CD14-positive monocyte (primary cell): ENCODE measurements at regions not wholly inside any gene's neighbourhood (a gene's known extent, or its start where the extent isn't known, plus 50 kb on each side); places are given as distances from the start of the nearest gene placed in this dataset.

Source experiments
- DNase-seq, 3 donors: peaks; one replicate each; pipeline ENCODE4 v3.0.0-alpha.2; 2011 to 2022
- H2AFZ ChIP-seq: 2 replicates; pipeline ENCODE4 v1.6.0; 2012; ENCODE audit warnings: mild to moderate bottlenecking, low read depth, low read length, inconsistent platforms; ENCODE audit not compliant: insufficient read depth, poor library complexity, severe bottlenecking
- H3K27ac ChIP-seq, 2 donors: 1 replicate in 1 of 2; 2 replicates in 1 of 2; pipeline ENCODE4 v1.5.1; 2012 to 2013; ENCODE audit warnings: low read length in 2 of 2, control low read depth in 1 of 2, inconsistent platforms in 1 of 2, low read depth in 1 of 2, mild to moderate bottlenecking in 1 of 2
- H3K27me3 ChIP-seq, 2 donors: one replicate each; pipeline versions ENCODE4 v1.6.0 to v1.6.1; 2011 to 2013; ENCODE audit warnings: low read length in 2 of 2; ENCODE audit not compliant: control insufficient read depth in 2 of 2, insufficient read depth in 2 of 2
- H3K36me3 ChIP-seq, 2 donors: replicated peaks in 1 of 2; 1 replicate in 1 of 2; 2 replicates in 1 of 2; pipeline versions ENCODE4 v1.5.1 to v1.6.1; 2012 to 2013; ENCODE audit warnings: low read length in 2 of 2, control low read depth in 1 of 2, inconsistent platforms in 1 of 2, mild to moderate bottlenecking in 1 of 2; ENCODE audit not compliant: insufficient read depth in 2 of 2, control insufficient read depth in 1 of 2
- H3K4me1 ChIP-seq, 2 donors: 1 replicate in 1 of 2; 2 replicates in 1 of 2; pipeline versions ENCODE4 v1.5.1 to v1.6.1; 2012 to 2013; ENCODE audit warnings: low read length in 2 of 2, control low read depth in 1 of 2, inconsistent platforms in 1 of 2, mild to moderate bottlenecking in 1 of 2, moderate library complexity in 1 of 2; ENCODE audit not compliant: insufficient read depth in 2 of 2, control insufficient read depth in 1 of 2
- H3K4me2 ChIP-seq: replicated peaks from 2 replicates; pipeline ENCODE3; 2012; ENCODE audit warnings: low read length, moderate library complexity, mild to moderate bottlenecking; ENCODE audit not compliant: poor library complexity, severe bottlenecking; ENCODE audit errors: extremely low read depth
- H3K4me3 ChIP-seq, 3 experiments: fragments of 200-600 bp in 1 of 3; sonication (generic) in 1 of 3; replicated peaks in 1 of 3; 1 replicate in 2 of 3; 2 replicates in 1 of 3; pipeline ENCODE4 v1.5.1; 2011 to 2013; ENCODE audit warnings: low read length in 3 of 3, mild to moderate bottlenecking in 3 of 3, control low read depth in 2 of 3, low read depth in 2 of 3, inconsistent platforms in 1 of 3, moderate library complexity in 1 of 3
- H3K79me2 ChIP-seq: 2 replicates; pipeline ENCODE4 v1.6.0; 2012; ENCODE audit warnings: mild to moderate bottlenecking, control low read depth, inconsistent platforms, low read length, moderate library complexity; ENCODE audit not compliant: insufficient read depth
- H3K9ac ChIP-seq: 2 replicates; pipeline ENCODE4 v1.6.0; 2017; ENCODE audit warnings: low read length, mild to moderate bottlenecking; ENCODE audit not compliant: insufficient read depth, poor library complexity, severe bottlenecking
- H3K9me3 ChIP-seq, 2 donors: replicated peaks in 1 of 2; 1 replicate in 1 of 2; 2 replicates in 1 of 2; pipeline versions ENCODE4 v1.5.1 to v1.6.1; 2012 to 2013; ENCODE audit warnings: low read length in 2 of 2, control low read depth in 1 of 2; ENCODE audit not compliant: control insufficient read depth in 1 of 2, insufficient read depth in 1 of 2
- H4K20me1 ChIP-seq: 2 replicates; pipeline ENCODE4 v1.6.0; 2012; ENCODE audit warnings: mild to moderate bottlenecking, low read length, control low read depth, moderate library complexity; ENCODE audit not compliant: insufficient read depth
- H3K27ac Mint-ChIP-seq, 7 donors: one replicate each; pipeline ENCODE4 v1.8.0; 2020; ENCODE audit warnings: mild to moderate bottlenecking in 7 of 7, mixed read lengths in 7 of 7, moderate library complexity in 6 of 7, inconsistent platforms in 2 of 7
- H3K27me3 Mint-ChIP-seq, 3 donors: one replicate each; pipeline ENCODE4 v1.8.0; 2021 to 2022; ENCODE audit warnings: low read depth in 3 of 3, mild to moderate bottlenecking in 3 of 3, mixed read lengths in 3 of 3, moderate library complexity in 3 of 3, inconsistent platforms in 1 of 3
- H3K36me3 Mint-ChIP-seq, 2 donors: one replicate each; pipeline ENCODE4 v1.8.0; 2020; ENCODE audit warnings: mixed read lengths in 2 of 2, inconsistent platforms in 1 of 2, mild to moderate bottlenecking in 1 of 2
- H3K4me1 Mint-ChIP-seq: one replicate; pipeline ENCODE4 v1.8.0; 2020; ENCODE audit warnings: mild to moderate bottlenecking, mixed read lengths
- H3K4me3 Mint-ChIP-seq, 2 donors: one replicate each; pipeline ENCODE4 v1.8.0; 2020; ENCODE audit warnings: mild to moderate bottlenecking in 2 of 2, mixed read lengths in 2 of 2, moderate library complexity in 1 of 2
- H3K9me3 Mint-ChIP-seq, 7 donors: one replicate each; pipeline ENCODE4 v1.8.0; 2020 to 2022; ENCODE audit warnings: mixed read lengths in 7 of 7, mild to moderate bottlenecking in 6 of 7, moderate library complexity in 6 of 7, inconsistent platforms in 2 of 7
- WGBS: methylation state at CpG from one replicate; pipeline ENCODE4 v1.1.5; 2013; ENCODE audit warnings: missing lambda C conversion rate; ENCODE audit not compliant: insufficient coverage; 5-methylcytosine and 5-hydroxymethylcytosine counted together
- intact Hi-C, 2 donors: fragments of 100-400 bp; cut with micrococcal nuclease; formaldehyde crosslinking; loops; one replicate each; pipeline versions ENCODE4 v1.15.0 to v1.15.1; 2023
- TF ChIP-seq, protein P1 (sequence below): fragments of 200-600 bp; IDR thresholded peaks from one replicate; pipeline ENCODE4 v1.8.0; 2022; ENCODE audit warnings: antibody characterized with exemption, mild to moderate bottlenecking

- Mint-ChIP-seq H3K9me3 (peaks cover 0 to 3% (median 0%) of the 10 kb centered on the region in 7 donors), H3K27ac (no peak overlapping the region), H3K4me1 (peaks cover 3% of the 10 kb centered on the region), H3K4me3 (no peak overlapping the region), H3K36me3 (no peaks in the 10 kb centered on the region), H3K27me3 (peaks cover 2 to 4% (median 3%) of the 10 kb centered on the region in 3 donors)
- no peaks in the 10 kb centered on the region for H3K36me3 ChIP-seq
- DNase-seq = no peak
- WGBS = 90% methylated on average over 2 of the region's 4 CpGs
- intact Hi-C loops = no loop called here
- H3K9me3 ChIP-seq = no peaks in the 10 kb centered on the region
- H3K27ac ChIP-seq = no peak overlapping the region
- H4K20me1 ChIP-seq = no peaks in the 10 kb centered on the region
- H2AFZ ChIP-seq = no peak overlapping the region
- H3K4me3 ChIP-seq = no peak overlapping the region
- H3K79me2 ChIP-seq = no peaks in the 10 kb centered on the region
- no peaks in the 10 kb centered on the region for H3K27me3 ChIP-seq
- H3K4me1 ChIP-seq = no peaks in the 10 kb centered on the region
- TF ChIP-seq, protein P1, sequence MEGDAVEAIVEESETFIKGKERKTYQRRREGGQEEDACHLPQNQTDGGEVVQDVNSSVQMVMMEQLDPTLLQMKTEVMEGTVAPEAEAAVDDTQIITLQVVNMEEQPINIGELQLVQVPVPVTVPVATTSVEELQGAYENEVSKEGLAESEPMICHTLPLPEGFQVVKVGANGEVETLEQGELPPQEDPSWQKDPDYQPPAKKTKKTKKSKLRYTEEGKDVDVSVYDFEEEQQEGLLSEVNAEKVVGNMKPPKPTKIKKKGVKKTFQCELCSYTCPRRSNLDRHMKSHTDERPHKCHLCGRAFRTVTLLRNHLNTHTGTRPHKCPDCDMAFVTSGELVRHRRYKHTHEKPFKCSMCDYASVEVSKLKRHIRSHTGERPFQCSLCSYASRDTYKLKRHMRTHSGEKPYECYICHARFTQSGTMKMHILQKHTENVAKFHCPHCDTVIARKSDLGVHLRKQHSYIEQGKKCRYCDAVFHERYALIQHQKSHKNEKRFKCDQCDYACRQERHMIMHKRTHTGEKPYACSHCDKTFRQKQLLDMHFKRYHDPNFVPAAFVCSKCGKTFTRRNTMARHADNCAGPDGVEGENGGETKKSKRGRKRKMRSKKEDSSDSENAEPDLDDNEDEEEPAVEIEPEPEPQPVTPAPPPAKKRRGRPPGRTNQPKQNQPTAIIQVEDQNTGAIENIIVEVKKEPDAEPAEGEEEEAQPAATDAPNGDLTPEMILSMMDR = no peak
- no peak overlapping the region for H3K4me2 ChIP-seq
- no peak overlapping the region for H3K9ac ChIP-seq
Measured at GRCh38 chr15:98131924-98132323, 171.4 kb downstream of the ARRDC4 start.

DNA sequence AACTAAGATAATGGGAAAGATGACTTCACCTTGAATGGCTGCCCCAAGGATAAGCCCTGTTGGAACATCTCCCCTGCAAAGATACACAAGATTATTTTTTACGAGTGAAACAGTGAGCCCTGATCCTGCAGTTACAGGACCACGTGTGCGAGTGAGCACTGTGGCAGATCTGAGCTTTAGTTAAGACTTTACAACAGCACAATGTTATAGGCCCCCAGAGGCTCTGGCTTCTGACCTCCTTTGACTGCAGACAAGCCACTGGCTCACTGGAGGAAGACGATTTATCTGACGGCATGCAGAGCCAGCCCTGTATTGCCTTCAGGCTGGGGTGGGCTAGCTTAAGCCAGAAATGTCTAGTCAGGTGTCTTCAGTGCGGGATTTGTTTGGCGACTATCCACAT lies 174.4 kb downstream of the ARRDC4 start:
- intact Hi-C loops = no loop called here
- Mint-ChIP-seq H3K9me3 (peaks cover 0 to 1% (median 0%) of the 10 kb centered on the region in 7 donors), H3K27me3 (peaks cover 2 to 8% (median 4%) of the 10 kb centered on the region in 3 donors), H3K36me3 (no peaks in the 10 kb centered on the region), H3K27ac (no peak overlapping the region), H3K4me3 (no peak overlapping the region), H3K4me1 (no peaks in the 10 kb centered on the region)
- TF ChIP-seq, protein P1 = no peak
- Histone ChIP-seq H3K4me1 (no peaks in the 10 kb centered on the region), H3K27me3 (no peaks in the 10 kb centered on the region), H4K20me1 (no peaks in the 10 kb centered on the region), H3K79me2 (no peaks in the 10 kb centered on the region), H3K9ac (no peak overlapping the region), H3K4me2 (no peak overlapping the region), H3K36me3 (no peaks in the 10 kb centered on the region), H3K27ac (no peak overlapping the region), H3K9me3 (no peaks in the 10 kb centered on the region), H2AFZ (no peak overlapping the region), H3K4me3 (no peak overlapping the region)
- DNase-seq = no peak
- WGBS = 100% methylated on average over 4 of the region's 7 CpGs
